GM12878 (cell line): ENCODE measurements at regions not wholly inside any gene's neighbourhood (a gene's known extent, or its start where the extent isn't known, plus 50 kb on each side); places are given as distances from the start of the nearest gene placed in this dataset.

ENCODE experiments used
- ATAC-seq: fragments of 200-7000 bp; cut with Tn5 transposase; 3 replicates; pipeline ENCODE4 v1.9.1; 2020; ENCODE audit warnings: mild to moderate bottlenecking, moderate library complexity
- BruUV-seq: library from RNA; stranded (reverse); fragments of 400-500 nt; replicated peaks from 2 replicates; lab custom pipeline; 2021; lab: Mats Ljungman, UMichigan
- CTCF ChIA-PET: fragments of 300-600 bp; sonication (Branson Sonifier 250); formaldehyde crosslinking; extraction: SDS; loops from one replicate; lab custom pipeline; 2021; ENCODE audit warnings: inconsistent platforms; lab: Yijun Ruan, JAX
- POLR2A ChIA-PET: fragments of 350-600 bp; formaldehyde crosslinking; extraction: SDS; loops from one replicate; lab custom pipeline; 2021; ENCODE audit warnings: inconsistent platforms; lab: Charles Lee
- RAD21 ChIA-PET: fragments of 300-600 bp; sonication (Branson Sonifier 250); formaldehyde crosslinking; loops from one replicate; lab custom pipeline; 2023; ENCODE audit warnings: antibody characterized with exemption; ENCODE audit not compliant: unreplicated experiment; lab: Charles Lee
- SMC1A ChIA-PET: fragments of 300-600 bp; sonication (Branson Sonifier 250); formaldehyde crosslinking; loops from one replicate; lab custom pipeline; 2023; ENCODE audit not compliant: unreplicated experiment, uncharacterized antibody; lab: Charles Lee
- DNase-seq: peaks from one replicate; pipeline ENCODE4 v3.0.0-alpha.2; 2011; ENCODE audit warnings: low read depth, low spot score
- FAIRE-seq: peaks from 3 replicates; lab custom pipeline; 2011; peaks lifted over from hg19 to GRCh38; lab: Jason Lieb, UNC
- H2AFZ ChIP-seq: 2 replicates; pipeline ENCODE4 v1.6.0; 2011; ENCODE audit warnings: low read depth, low read length, control low read depth; ENCODE audit not compliant: control insufficient read depth
- H3K27ac ChIP-seq: 2 replicates; pipeline ENCODE4 v1.5.1; 2011; ENCODE audit warnings: control low read depth; ENCODE audit not compliant: control insufficient read depth, insufficient read depth
- H3K27me3 ChIP-seq, 2 experiments: replicated peaks in 1 of 2; 2 replicates each; pipeline versions ENCODE4 v1.6.0 to v1.6.1; 2011; ENCODE audit warnings: low read length in 1 of 2; ENCODE audit not compliant: control insufficient read depth in 2 of 2, insufficient read depth in 2 of 2
- H3K36me3 ChIP-seq, 2 experiments: 2 replicates each; pipeline ENCODE4 v1.5.1; 2011; ENCODE audit warnings: low read length in 1 of 2; ENCODE audit not compliant: control insufficient read depth in 2 of 2, insufficient read depth in 2 of 2
- H3K4me1 ChIP-seq: 2 replicates; pipeline ENCODE4 v1.6.1; 2011; ENCODE audit warnings: mild to moderate bottlenecking, low read length, moderate library complexity, mixed read lengths; ENCODE audit not compliant: control insufficient read depth, insufficient read depth
- H3K4me2 ChIP-seq: 2 replicates; pipeline ENCODE4 v1.6.0; 2011; ENCODE audit warnings: control low read depth; ENCODE audit not compliant: control insufficient read depth, insufficient read depth
- H3K4me3 ChIP-seq: fragments of 200-600 bp; sonication (generic); 2 replicates; pipeline ENCODE4 v1.5.1; 2016
- H3K79me2 ChIP-seq: 2 replicates; pipeline ENCODE4 v1.6.0; 2011; ENCODE audit warnings: low read length; ENCODE audit not compliant: control insufficient read depth, insufficient read depth
- H3K9ac ChIP-seq: 2 replicates; pipeline ENCODE4 v1.8.0; 2011; ENCODE audit warnings: low read length, control low read depth, mixed read lengths; ENCODE audit not compliant: control insufficient read depth, insufficient read depth
- H3K9me3 ChIP-seq: replicated peaks from 3 replicates; pipeline ENCODE4 v1.5.1; 2011; ENCODE audit warnings: mild to moderate bottlenecking, low read length; ENCODE audit not compliant: control insufficient read depth, insufficient read depth
- H4K20me1 ChIP-seq: 2 replicates; pipeline ENCODE4 v1.6.0; 2011; ENCODE audit not compliant: control insufficient read depth, insufficient read depth
- HDAC6 ChIP-seq: fragments of 200-600 bp; sonication (generic); IDR thresholded peaks from one replicate; pipeline ENCODE4 v1.8.0; 2017; ENCODE audit warnings: antibody characterized with exemption; ENCODE audit not compliant: unreplicated experiment
- JUND ChIP-seq: IDR thresholded peaks from 2 replicates; pipeline ENCODE4 v1.6.1; 2012; ENCODE audit warnings: low read depth, mild to moderate bottlenecking, low read length, improper control_type of control experiment, moderate library complexity
- MEF2B ChIP-seq: fragments of 450-650 bp; IDR thresholded peaks from 2 replicates; pipeline ENCODE4 v1.6.1; 2018; ENCODE audit warnings: mild to moderate bottlenecking, moderate library complexity; ENCODE audit not compliant: partially characterized antibody, poor library complexity, severe bottlenecking
- MTA3 ChIP-seq: IDR thresholded peaks from 2 replicates; pipeline ENCODE4 v1.6.1; 2012; ENCODE audit warnings: low read length, inconsistent platforms, borderline replicate concordance
- NBN ChIP-seq: fragments of 450-650 bp; IDR thresholded peaks from 2 replicates; pipeline ENCODE4 v1.6.1; 2016
- PRDM15 ChIP-seq: fragments of 450-650 bp; formaldehyde crosslinking; IDR thresholded peaks from 2 replicates; pipeline ENCODE4 v1.4.0; 2020; ENCODE audit warnings: mild to moderate bottlenecking, moderate library complexity
- RAD21 ChIP-seq: IDR thresholded peaks from 2 replicates; pipeline ENCODE4 v1.6.1; 2011; ENCODE audit warnings: mild to moderate bottlenecking, low read depth, low read length, moderate library complexity; ENCODE audit not compliant: insufficient read depth
- RBBP5 ChIP-seq: fragments of 200-600 bp; sonication (generic); conservative IDR thresholded peaks from 2 replicates; pipeline ENCODE4 v1.6.1; 2016
- RELA ChIP-seq: fragments of 450-650 bp; IDR thresholded peaks from 2 replicates; pipeline ENCODE4 v1.8.0; 2014; ENCODE audit warnings: borderline replicate concordance; ENCODE audit not compliant: partially characterized antibody
- SREBF2 ChIP-seq: IDR thresholded peaks from 2 replicates; pipeline ENCODE4 v1.6.1; 2012; ENCODE audit warnings: mild to moderate bottlenecking, low read length
- ZNF207 ChIP-seq: fragments of 450-650 bp; IDR thresholded peaks from 2 replicates; pipeline ENCODE4 v1.6.1; 2014; ENCODE audit warnings: antibody characterized with exemption, mild to moderate bottlenecking, borderline replicate concordance
- ZNF384 ChIP-seq: IDR thresholded peaks from 2 replicates; pipeline ENCODE4 v1.6.1; 2012; ENCODE audit warnings: low read depth, mild to moderate bottlenecking, low read length, improper control_type of control experiment, borderline replicate concordance
- ZSCAN29 ChIP-seq: fragments of 450-650 bp; IDR thresholded peaks from 2 replicates; pipeline ENCODE4 v1.6.1; 2017; ENCODE audit warnings: mild to moderate bottlenecking, moderate library complexity
- in situ Hi-C: fragments of 300-500 bp; cut with MboI; formaldehyde crosslinking; loops from 9 replicates; pipeline ENCODE4 v1.14.3; 2018; ENCODE audit warnings: mixed read lengths
- intact Hi-C: fragments of 100-400 bp; cut with micrococcal nuclease; formaldehyde crosslinking; loops from one replicate; pipeline ENCODE4 v1.14.2; 2022; ENCODE audit not compliant: unreplicated experiment
- TF ChIP-seq, protein P1 (sequence below): fragments of 450-650 bp; IDR thresholded peaks from 2 replicates; pipeline ENCODE4 v1.6.1; 2017; ENCODE audit warnings: mild to moderate bottlenecking
- TF ChIP-seq, protein P2 (sequence below): fragments of 450-650 bp; IDR thresholded peaks from 2 replicates; pipeline ENCODE4 v1.6.1; 2017; ENCODE audit warnings: mild to moderate bottlenecking, low read depth, inconsistent platforms; ENCODE audit not compliant: poor library complexity, severe bottlenecking

GRCh38 chr4:14070289-14070880 lies 442.9 kb upstream of the BOD1L1 start (continued):
- no peak for TF ChIP-seq RELA

GRCh38 chr4:14072506-14072905 lies 445.0 kb upstream of the BOD1L1 start:
- FAIRE-seq (no peak), ATAC-seq (no peak)
- SMC1A ChIA-PET: no interaction called here
- TF ChIP-seq RAD21: no peak
- TF ChIP-seq, protein P1, sequence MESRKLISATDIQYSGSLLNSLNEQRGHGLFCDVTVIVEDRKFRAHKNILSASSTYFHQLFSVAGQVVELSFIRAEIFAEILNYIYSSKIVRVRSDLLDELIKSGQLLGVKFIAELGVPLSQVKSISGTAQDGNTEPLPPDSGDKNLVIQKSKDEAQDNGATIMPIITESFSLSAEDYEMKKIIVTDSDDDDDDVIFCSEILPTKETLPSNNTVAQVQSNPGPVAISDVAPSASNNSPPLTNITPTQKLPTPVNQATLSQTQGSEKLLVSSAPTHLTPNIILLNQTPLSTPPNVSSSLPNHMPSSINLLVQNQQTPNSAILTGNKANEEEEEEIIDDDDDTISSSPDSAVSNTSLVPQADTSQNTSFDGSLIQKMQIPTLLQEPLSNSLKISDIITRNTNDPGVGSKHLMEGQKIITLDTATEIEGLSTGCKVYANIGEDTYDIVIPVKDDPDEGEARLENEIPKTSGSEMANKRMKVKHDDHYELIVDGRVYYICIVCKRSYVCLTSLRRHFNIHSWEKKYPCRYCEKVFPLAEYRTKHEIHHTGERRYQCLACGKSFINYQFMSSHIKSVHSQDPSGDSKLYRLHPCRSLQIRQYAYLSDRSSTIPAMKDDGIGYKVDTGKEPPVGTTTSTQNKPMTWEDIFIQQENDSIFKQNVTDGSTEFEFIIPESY: no peak
- TF ChIP-seq ZNF207: no peak
- TF ChIP-seq HDAC6: no peak
- no peak for TF ChIP-seq JUND
- TF ChIP-seq ZSCAN29: no peak
- TF ChIP-seq ZNF384: no peak
- no peak for TF ChIP-seq RBBP5
- TF ChIP-seq MEF2B: no peak
- TF ChIP-seq PRDM15 (CRISPR knock-in tag): no peak
- TF ChIP-seq, protein P2, sequence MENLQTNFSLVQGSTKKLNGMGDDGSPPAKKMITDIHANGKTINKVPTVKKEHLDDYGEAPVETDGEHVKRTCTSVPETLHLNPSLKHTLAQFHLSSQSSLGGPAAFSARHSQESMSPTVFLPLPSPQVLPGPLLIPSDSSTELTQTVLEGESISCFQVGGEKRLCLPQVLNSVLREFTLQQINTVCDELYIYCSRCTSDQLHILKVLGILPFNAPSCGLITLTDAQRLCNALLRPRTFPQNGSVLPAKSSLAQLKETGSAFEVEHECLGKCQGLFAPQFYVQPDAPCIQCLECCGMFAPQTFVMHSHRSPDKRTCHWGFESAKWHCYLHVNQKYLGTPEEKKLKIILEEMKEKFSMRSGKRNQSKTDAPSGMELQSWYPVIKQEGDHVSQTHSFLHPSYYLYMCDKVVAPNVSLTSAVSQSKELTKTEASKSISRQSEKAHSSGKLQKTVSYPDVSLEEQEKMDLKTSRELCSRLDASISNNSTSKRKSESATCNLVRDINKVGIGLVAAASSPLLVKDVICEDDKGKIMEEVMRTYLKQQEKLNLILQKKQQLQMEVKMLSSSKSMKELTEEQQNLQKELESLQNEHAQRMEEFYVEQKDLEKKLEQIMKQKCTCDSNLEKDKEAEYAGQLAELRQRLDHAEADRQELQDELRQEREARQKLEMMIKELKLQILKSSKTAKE: no peak
- no peak for TF ChIP-seq NBN
- TF ChIP-seq MTA3: no peak
- TF ChIP-seq SREBF2: no peak

More at GRCh38 chr4:14072506-14072905, 445.0 kb upstream of the BOD1L1 start:
- CTCF ChIA-PET: interaction anchor here (0.7 kb wide), 1 partner anchor 69 kb away, joined by 3 read pairs; no protein-coding TSS in a partner anchor
- Histone ChIP-seq H3K9ac (no peak overlapping the region), H3K27me3 (no peaks in the 10 kb centered on the region), H3K36me3 (no peaks in the 10 kb centered on the region), H4K20me1 (no peaks in the 10 kb centered on the region), H3K27ac (no peak overlapping the region), H2AFZ (no peak overlapping the region), H3K4me3 (no peak overlapping the region), H3K4me2 (no peak overlapping the region), H3K79me2 (no peaks in the 10 kb centered on the region), H3K4me1 (no peaks in the 10 kb centered on the region), H3K9me3 (no peaks in the 10 kb centered on the region; the same call in 2 of the 3 replicates)
- POLR2A ChIA-PET: no interaction called here
- DNase-seq: no peak
- BruUV-seq: no TSS peak
- in situ Hi-C loops: no loop called here
- RAD21 ChIA-PET: no interaction called here
- intact Hi-C loops: no loop called here
